ENCODE measurements at regions not wholly inside any gene's neighbourhood (a gene's known extent, or its start where the extent isn't known, plus 50 kb on each side); places are given as distances from the start of the nearest gene placed in this dataset.

DNA sequence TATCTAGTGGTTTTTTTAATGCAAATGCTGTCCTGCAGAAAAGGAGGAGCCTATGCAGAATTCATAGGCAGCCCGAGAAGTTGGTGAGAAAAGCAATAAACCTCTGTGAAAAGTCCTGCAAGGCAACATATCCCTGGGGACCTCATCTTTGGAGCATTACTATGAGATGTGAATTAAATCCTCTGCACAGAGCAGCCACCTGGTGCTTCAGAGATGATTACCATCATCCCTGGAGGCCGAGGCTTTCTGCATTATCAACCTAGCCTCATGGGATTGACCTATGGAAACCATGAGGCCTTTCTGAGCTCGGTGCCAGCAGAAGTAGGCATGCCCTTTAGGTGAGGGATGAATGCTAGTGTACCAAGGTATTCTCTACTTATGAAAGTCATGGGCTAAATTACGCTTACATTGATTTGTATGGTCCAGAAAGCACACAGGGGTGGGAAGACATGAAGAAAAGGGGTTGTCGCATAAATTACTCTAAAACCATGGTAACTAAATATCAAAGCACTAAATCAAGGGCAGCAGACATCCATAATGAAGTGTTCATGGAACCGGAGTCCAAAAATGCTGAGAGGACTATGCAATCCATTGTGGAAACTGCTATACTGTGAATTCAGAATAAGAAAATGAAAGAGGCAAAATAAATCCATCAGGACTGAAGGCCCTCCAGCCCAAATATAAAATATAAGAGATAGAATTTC, 623.5 kb upstream of the DDX18 start:
- no peak for FAIRE-seq
- TF ChIP-seq POLR2A (IDR thresholded peaks at IDR 0.05; ENCODE audit: low read depth, low read length) = no peak
- no peak for DNase-seq (ENCODE audit: insufficient read length, low spot score)

GRCh38 chr2:117195381-117195780, 619.1 kb upstream of the DDX18 start:
- no peak for TF ChIP-seq POLR2A (IDR thresholded peaks at IDR 0.05; ENCODE audit: low read depth, low read length)
- DNase-seq (ENCODE audit: insufficient read length, low spot score) (no peak), FAIRE-seq (no peak)

GRCh38 chr2:117199511-117199910, 615.0 kb upstream of the DDX18 start:
- FAIRE-seq (no peak), DNase-seq (ENCODE audit: insufficient read length, low spot score) (no peak)
- no peak for TF ChIP-seq POLR2A (IDR thresholded peaks at IDR 0.05; ENCODE audit: low read depth, low read length)

- no peak for FAIRE-seq
- no peak for DNase-seq (ENCODE audit: insufficient read length, low spot score)
- no peak for TF ChIP-seq POLR2A (IDR thresholded peaks at IDR 0.05; ENCODE audit: low read depth, low read length)
These were observed 601.9 kb upstream of the DDX18 start for GRCh38 chr2:117212562-117212961.

- no peak for TF ChIP-seq POLR2A (IDR thresholded peaks at IDR 0.05; ENCODE audit: low read depth, low read length)
- DNase-seq (ENCODE audit: insufficient read length, low spot score) = no peak
- no peak for FAIRE-seq
These were observed 597.3 kb upstream of the DDX18 start for GRCh38 chr2:117217145-117217544.

- no peak for TF ChIP-seq POLR2A (IDR thresholded peaks at IDR 0.05; ENCODE audit: low read depth, low read length)
- DNase-seq (ENCODE audit: insufficient read length, low spot score) = no peak
- FAIRE-seq = no peak
These were observed 591.7 kb upstream of the DDX18 start for GRCh38 chr2:117222809-117223208.

DNA sequence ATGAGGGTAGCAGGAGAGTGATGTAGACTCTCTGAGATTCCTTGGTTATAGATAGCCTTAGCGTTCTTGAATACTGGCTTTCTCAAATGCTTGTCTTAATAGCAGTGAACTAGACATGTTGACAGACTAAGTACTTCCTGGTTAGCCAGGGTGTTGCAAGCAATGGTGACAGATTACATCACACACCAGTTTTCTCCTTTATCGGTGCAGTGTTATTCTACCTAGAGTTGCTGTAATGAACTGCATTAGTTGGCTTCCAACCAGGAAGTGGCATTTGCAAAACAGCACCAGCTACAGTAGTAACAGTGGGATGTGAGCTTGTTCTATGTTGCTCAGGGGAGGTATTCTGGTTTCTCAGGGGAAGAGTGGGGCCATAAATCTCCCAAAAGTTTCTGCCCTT, 582.2 kb upstream of the DDX18 start:
- TF ChIP-seq POLR2A (IDR thresholded peaks at IDR 0.05; ENCODE audit: low read depth, low read length) = no peak
- DNase-seq (ENCODE audit: insufficient read length, low spot score) = no peak
- no peak for FAIRE-seq

- no peak for TF ChIP-seq POLR2A (IDR thresholded peaks at IDR 0.05; ENCODE audit: low read depth, low read length)
- FAIRE-seq = no peak
- no peak for DNase-seq (ENCODE audit: insufficient read length, low spot score)
These were observed 557.1 kb upstream of the DDX18 start for GRCh38 chr2:117257362-117257761.

- no peak for FAIRE-seq
- DNase-seq (ENCODE audit: insufficient read length, low spot score) = no peak
- no peak for TF ChIP-seq POLR2A (IDR thresholded peaks at IDR 0.05; ENCODE audit: low read depth, low read length)
These were observed 544.9 kb upstream of the DDX18 start for GRCh38 chr2:117269574-117269973.

DNA sequence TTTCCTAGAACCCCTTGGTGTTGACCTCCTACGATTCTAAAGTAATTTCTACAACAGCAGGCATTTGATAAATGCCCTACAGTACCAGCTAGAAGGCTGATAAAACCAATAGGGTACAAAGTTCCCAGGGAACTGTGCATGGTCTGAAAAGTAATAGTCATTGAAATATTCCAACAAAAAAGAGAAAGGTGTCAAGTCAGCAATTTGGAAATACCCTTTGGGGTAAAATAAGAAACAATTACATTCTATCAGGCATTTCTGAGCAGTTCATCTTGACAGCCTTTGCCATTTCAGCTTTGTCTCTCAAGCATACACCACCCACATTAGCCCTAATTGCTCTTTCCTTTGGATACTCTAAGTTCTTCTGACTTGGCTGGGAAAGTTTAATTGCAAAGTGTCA, 542.9 kb upstream of the DDX18 start:
- DNase-seq (ENCODE audit: insufficient read length, low spot score) = no peak
- no peak for TF ChIP-seq POLR2A (IDR thresholded peaks at IDR 0.05; ENCODE audit: low read depth, low read length)
- FAIRE-seq = no peak

- DNase-seq (ENCODE audit: insufficient read length, low spot score) (no peak), FAIRE-seq (no peak)
- TF ChIP-seq POLR2A (IDR thresholded peaks at IDR 0.05; ENCODE audit: low read depth, low read length) = no peak
These were observed 541.4 kb upstream of the DDX18 start for GRCh38 chr2:117273009-117273671.

GRCh38 chr2:117293012-117293411, 521.5 kb upstream of the DDX18 start:
- DNase-seq (ENCODE audit: insufficient read length, low spot score) = no peak
- no peak for TF ChIP-seq POLR2A (IDR thresholded peaks at IDR 0.05; ENCODE audit: low read depth, low read length)
- FAIRE-seq = no peak

- FAIRE-seq (no peak), DNase-seq (ENCODE audit: insufficient read length, low spot score) (no peak)
- no peak for TF ChIP-seq POLR2A (IDR thresholded peaks at IDR 0.05; ENCODE audit: low read depth, low read length)
These were observed 515.0 kb upstream of the DDX18 start for GRCh38 chr2:117299451-117299850.

DNA sequence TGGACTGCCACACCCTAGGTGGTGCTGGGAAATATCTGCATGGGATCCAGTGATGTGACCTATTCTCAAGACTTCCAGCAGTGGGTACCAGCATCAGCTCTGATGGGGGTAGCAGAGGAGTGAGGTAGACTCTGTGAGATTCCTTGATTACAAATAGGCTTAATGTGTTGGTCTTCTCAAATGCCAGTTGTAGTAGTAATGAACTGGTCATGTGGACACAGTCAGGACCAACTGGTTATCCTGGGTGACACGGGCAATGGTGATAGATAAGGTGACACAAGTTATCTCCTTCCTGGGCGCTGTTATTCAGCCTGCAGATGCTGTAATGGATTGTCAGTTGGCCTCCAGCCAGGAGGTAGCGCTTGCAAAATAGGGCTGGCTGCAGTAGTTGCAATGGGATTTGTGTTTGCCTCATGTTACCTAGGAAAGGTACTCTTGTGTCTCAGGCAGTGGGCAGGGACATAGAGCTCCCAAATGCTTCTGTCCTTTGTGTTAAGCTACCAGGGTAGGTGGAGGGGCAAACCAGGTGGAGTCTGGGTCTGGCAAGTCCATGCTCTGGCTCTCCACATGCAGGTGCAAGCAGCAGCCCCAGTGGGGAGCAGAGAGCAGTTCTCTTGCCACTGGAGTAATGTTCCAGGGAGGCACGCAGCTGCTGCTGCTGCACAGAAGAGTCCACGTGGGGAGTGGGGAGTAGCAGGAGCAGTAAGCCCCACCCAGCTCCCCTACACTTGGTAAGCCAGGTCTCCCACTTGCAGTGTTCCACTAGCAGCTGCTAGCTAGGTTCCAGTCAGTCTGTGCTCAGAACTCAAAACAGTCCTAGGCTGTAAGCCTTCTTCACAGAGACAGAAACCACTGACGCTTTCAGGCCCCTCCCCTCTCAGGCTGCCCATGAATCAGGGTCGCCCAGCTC, 505.4 kb upstream of the DDX18 start:
- TF ChIP-seq POLR2A (IDR thresholded peaks at IDR 0.05; ENCODE audit: low read depth, low read length) = no peak
- FAIRE-seq (no peak), DNase-seq (ENCODE audit: insufficient read length, low spot score) (no peak)

All from H54 (cell line).